GM23248 (cell line): ENCODE measurements at regions not wholly inside any gene's neighbourhood (a gene's known extent, or its start where the extent isn't known, plus 50 kb on each side); places are given as distances from the start of the nearest gene placed in this dataset.

Source experiments
- EZH2 ChIP-seq: fragments of 200-600 bp; sonication (generic); IDR thresholded peaks from 2 replicates; pipeline ENCODE4 v1.6.1; 2018; ENCODE audit warnings: antibody characterized with exemption, mild to moderate bottlenecking; ENCODE audit not compliant: insufficient read depth, poor library complexity, severe bottlenecking
- EZH2phosphoT487 ChIP-seq: fragments of 200-600 bp; sonication (generic); IDR thresholded peaks from 2 replicates; pipeline ENCODE4 v1.6.1; 2018; ENCODE audit warnings: antibody characterized with exemption, moderate library complexity, mild to moderate bottlenecking, low read depth; ENCODE audit not compliant: insufficient read depth

GRCh38 chr1:5432436-5432835 lies 559.8 kb downstream of the NPHP4 start:
- no peak for TF ChIP-seq EZH2
- no peak for TF ChIP-seq EZH2phosphoT487
